Stomach (tissue), 8 donors: ENCODE measurements at regions not wholly inside any gene's neighbourhood (a gene's known extent, or its start where the extent isn't known, plus 50 kb on each side); places are given as distances from the start of the nearest gene placed in this dataset.

Experiments used
- DNase-seq, 2 donors: peaks; one replicate each; pipeline versions ENCODE4 v3.0.0 to v3.0.0-alpha.2; 2013 to 2019
- H3K27ac ChIP-seq, 5 donors: fragments of 200-600 bp in 4 of 5; sonication (generic) in 4 of 5; one replicate each; pipeline ENCODE4 v1.5.1; 2013 to 2019; ENCODE audit warnings: mild to moderate bottlenecking in 1 of 5, moderate library complexity in 1 of 5
- H3K27me3 ChIP-seq, 3 donors: fragments of 200-600 bp; sonication (generic); one replicate each; pipeline ENCODE4 v1.5.1; 2017 to 2019; ENCODE audit warnings: mixed run types in 1 of 3
- H3K36me3 ChIP-seq, 4 donors: fragments of 200-600 bp; sonication (generic); 1 replicate in 3 of 4; 2 replicates in 1 of 4; pipeline ENCODE4 v1.5.1; 2016 to 2019
- H3K4me1 ChIP-seq, 4 donors: fragments of 200-600 bp; sonication (generic); one replicate each; pipeline ENCODE4 v1.5.1; 2016 to 2019
- H3K4me3 ChIP-seq, 4 donors: fragments of 200-600 bp; sonication (generic) in 3 of 4; one replicate each; pipeline ENCODE4 v1.5.1; 2016 to 2019; ENCODE audit warnings: mild to moderate bottlenecking in 1 of 4
- H3K9me3 ChIP-seq, 4 donors: fragments of 200-600 bp; sonication (generic); one replicate each; pipeline ENCODE4 v1.5.1; 2016 to 2019
- CTCF ChIP-seq, 7 experiments: fragments of 450-650 bp in 4 of 7; fragments of 200-600 bp in 3 of 7; sonication (generic) in 3 of 7; IDR thresholded peaks; one replicate each; pipeline ENCODE4 v1.5.1; 2016 to 2019; ENCODE audit warnings: antibody characterized with exemption in 7 of 7, control low read depth in 2 of 7, mild to moderate bottlenecking in 1 of 7
- EP300 ChIP-seq: sonication (generic); formaldehyde crosslinking; IDR thresholded peaks from one replicate; pipeline ENCODE4 v1.6.1; 2017; ENCODE audit warnings: antibody characterized with exemption
- POLR2A ChIP-seq, 4 donors: fragments of 450-650 bp; IDR thresholded peaks; one replicate each; pipeline ENCODE4 v1.6.1; 2016; ENCODE audit warnings: antibody characterized with exemption in 4 of 4, control low read depth in 2 of 4, mild to moderate bottlenecking in 1 of 4, moderate library complexity in 1 of 4
- POLR2AphosphoS5 ChIP-seq, 3 donors: sonication (generic); formaldehyde crosslinking; IDR thresholded peaks; one replicate each; pipeline ENCODE4 v1.6.1; 2016; ENCODE audit warnings: antibody characterized with exemption in 3 of 3
- WGBS, 5 donors: extraction: QIAGEN DNeasy Blood & Tissue Kit in 3 of 5; methylation state at CpG; one replicate each; pipeline versions ENCODE4 v1.1.5 to v1.1.7; 2013 to 2018; 5-methylcytosine and 5-hydroxymethylcytosine counted together
- intact Hi-C: fragments of 100-400 bp; cut with DNase I; formaldehyde crosslinking; loops from one replicate; pipeline ENCODE4 v1.15.1; 2023; ENCODE audit warnings: low total_unique reads
- donor health status: healthy with polysubstance abuse.
- donor health status: Bipolar disorder and iron deficiency.
- donor health status: healthy.

- no peak for TF ChIP-seq POLR2A (IDR thresholded peaks at IDR 0.05)
- TF ChIP-seq CTCF (IDR thresholded peaks at IDR 0.05), result no peak
- no peak for TF ChIP-seq EP300
- TF ChIP-seq POLR2AphosphoS5 (IDR thresholded peaks at IDR 0.05), result no peak
- Histone ChIP-seq H3K27me3 (no peaks in the 10 kb centered on the region), H3K36me3 (no peaks in the 10 kb centered on the region), H3K4me1 (no peaks in the 10 kb centered on the region), H3K27ac (no peak overlapping the region), H3K4me3 (no peak overlapping the region), H3K9me3 (no peaks in the 10 kb centered on the region)
- intact Hi-C loops, result no loop called here
- 64 to 82% (median 72%) methylated on average over 4 of the region's 4 CpGs for WGBS, 5 donors
- no peak for DNase-seq
Observed at GRCh38 chr4:158102904-158103303, 69.9 kb downstream of the GASK1B start.

GRCh38 chr4:158099686-158100085 lies 73.1 kb downstream of the GASK1B start:
- WGBS, 5 donors, result 25 to 50% (median 32%) methylated on average over 4 of the region's 4 CpGs
- intact Hi-C loops, result no loop called here
- Histone ChIP-seq H3K9me3 (no peaks in the 10 kb centered on the region), H3K27me3 (no peaks in the 10 kb centered on the region), H3K27ac (no peak overlapping the region), H3K36me3 (no peaks in the 10 kb centered on the region), H3K4me3 (no peak overlapping the region), H3K4me1 (no peaks in the 10 kb centered on the region)
- TF ChIP-seq POLR2AphosphoS5 (IDR thresholded peaks at IDR 0.05) (no peak), EP300 (no peak), CTCF (IDR thresholded peaks at IDR 0.05) (no peak), POLR2A (IDR thresholded peaks at IDR 0.05) (no peak)
- no peak for DNase-seq

GRCh38 chr4:158098802-158099201 lies 74.0 kb downstream of the GASK1B start:
- Histone ChIP-seq H3K9me3 (no peaks in the 10 kb centered on the region), H3K4me1 (peaks cover 0 to 3% (median 0%) of the 10 kb centered on the region in 4 donors), H3K27me3 (no peaks in the 10 kb centered on the region), H3K36me3 (no peaks in the 10 kb centered on the region), H3K4me3 (no peak overlapping the region), H3K27ac (no peak overlapping the region)
- intact Hi-C loops, result no loop called here
- TF ChIP-seq POLR2AphosphoS5 (IDR thresholded peaks at IDR 0.05) (no peak), CTCF (IDR thresholded peaks at IDR 0.05) (no peak), POLR2A (IDR thresholded peaks at IDR 0.05) (no peak), EP300 (no peak)
- no peak for DNase-seq
- WGBS, 5 donors, result 76 to 100% (median 96%) methylated on average over 1 of the region's 1 CpG

GRCh38 chr4:158094413-158095134 lies 78.3 kb downstream of the GASK1B start:
- H3K27me3 ChIP-seq, result no peaks in the 10 kb centered on the region
- TF ChIP-seq POLR2AphosphoS5 (IDR thresholded peaks at IDR 0.05) (no peak), POLR2A (IDR thresholded peaks at IDR 0.05) (no peak), CTCF (IDR thresholded peaks at IDR 0.05) (no peak), EP300 (no peak)
- peaks cover 0 to 8% (median 0%) of the 10 kb centered on the region in 4 donors for H3K4me1 ChIP-seq
- peak in 1 of 2 donors; percentile 26 for DNase-seq
- H3K36me3 ChIP-seq, result no peaks in the 10 kb centered on the region
- 82 to 96% (median 84%) methylated on average over 1 of the region's 1 CpG for WGBS, 5 donors
- no peak overlapping the region for H3K4me3 ChIP-seq
- intact Hi-C loops, result no loop called here
- no peaks in the 10 kb centered on the region for H3K9me3 ChIP-seq
- no peak overlapping the region for H3K27ac ChIP-seq
